Smooth muscle cell (in vitro differentiated cells): ENCODE measurements at regions not wholly inside any gene's neighbourhood (a gene's known extent, or its start where the extent isn't known, plus 50 kb on each side); places are given as distances from the start of the nearest gene placed in this dataset.

Experiments used
- DNase-seq: peaks from one replicate; lab custom pipeline; 2025; ENCODE audit not compliant: unreplicated experiment; lab: John Stamatoyannopoulos, UW
- H2AFZ ChIP-seq: fragments of 200-600 bp; sonication (generic); 2 replicates; pipeline ENCODE4 v1.6.0; 2016; ENCODE audit warnings: antibody characterized with exemption, low read depth, mild to moderate bottlenecking
- H3F3A ChIP-seq: fragments of 200-600 bp; sonication (generic); 2 replicates; pipeline ENCODE4 v1.6.0; 2017; ENCODE audit warnings: antibody characterized with exemption, low read depth
- H3K27ac ChIP-seq: fragments of 200-600 bp; sonication (generic); 2 replicates; pipeline ENCODE4 v1.5.1; 2016; ENCODE audit warnings: low read depth, mild to moderate bottlenecking
- H3K27me3 ChIP-seq: fragments of 200-600 bp; sonication (generic); 2 replicates; pipeline ENCODE4 v1.6.1; 2016; ENCODE audit warnings: low read depth, mild to moderate bottlenecking
- H3K36me3 ChIP-seq: fragments of 200-600 bp; sonication (generic); 2 replicates; pipeline ENCODE4 v1.5.1; 2016; ENCODE audit warnings: low read depth
- H3K4me1 ChIP-seq: fragments of 200-600 bp; sonication (generic); 2 replicates; pipeline ENCODE4 v1.5.1; 2016; ENCODE audit warnings: low read depth
- H3K4me2 ChIP-seq: fragments of 200-600 bp; sonication (generic); 2 replicates; pipeline ENCODE4 v1.6.0; 2016; ENCODE audit warnings: mild to moderate bottlenecking
- H3K4me3 ChIP-seq: fragments of 200-600 bp; sonication (generic); 2 replicates; pipeline ENCODE4 v1.5.1; 2016; ENCODE audit warnings: mild to moderate bottlenecking
- H3K79me2 ChIP-seq: fragments of 200-600 bp; sonication (generic); 2 replicates; pipeline ENCODE4 v1.6.0; 2016; ENCODE audit warnings: low read depth, mild to moderate bottlenecking
- H3K9ac ChIP-seq: fragments of 200-600 bp; sonication (generic); 2 replicates; pipeline ENCODE4 v1.6.0; 2016; ENCODE audit warnings: low read depth
- H3K9me3 ChIP-seq: fragments of 200-600 bp; sonication (generic); replicated peaks from 2 replicates; pipeline ENCODE4 v1.5.1; 2016; ENCODE audit warnings: low read depth
- H4K20me1 ChIP-seq: fragments of 200-600 bp; sonication (generic); 2 replicates; pipeline ENCODE4 v1.6.0; 2016; ENCODE audit warnings: low read depth
- WGBS: methylation state at CpG from one replicate; pipeline ENCODE4 v1.1.7; 2016; ENCODE audit warnings: low lambda C conversion rate; 5-methylcytosine and 5-hydroxymethylcytosine counted together
- TF ChIP-seq, protein P1 (sequence below): fragments of 200-600 bp; sonication (generic); IDR thresholded peaks from 2 replicates; pipeline ENCODE4 v1.5.1; 2017; ENCODE audit warnings: borderline replicate concordance, mild to moderate bottlenecking, antibody characterized with exemption; ENCODE audit not compliant: insufficient read depth, poor library complexity, severe bottlenecking

DNA sequence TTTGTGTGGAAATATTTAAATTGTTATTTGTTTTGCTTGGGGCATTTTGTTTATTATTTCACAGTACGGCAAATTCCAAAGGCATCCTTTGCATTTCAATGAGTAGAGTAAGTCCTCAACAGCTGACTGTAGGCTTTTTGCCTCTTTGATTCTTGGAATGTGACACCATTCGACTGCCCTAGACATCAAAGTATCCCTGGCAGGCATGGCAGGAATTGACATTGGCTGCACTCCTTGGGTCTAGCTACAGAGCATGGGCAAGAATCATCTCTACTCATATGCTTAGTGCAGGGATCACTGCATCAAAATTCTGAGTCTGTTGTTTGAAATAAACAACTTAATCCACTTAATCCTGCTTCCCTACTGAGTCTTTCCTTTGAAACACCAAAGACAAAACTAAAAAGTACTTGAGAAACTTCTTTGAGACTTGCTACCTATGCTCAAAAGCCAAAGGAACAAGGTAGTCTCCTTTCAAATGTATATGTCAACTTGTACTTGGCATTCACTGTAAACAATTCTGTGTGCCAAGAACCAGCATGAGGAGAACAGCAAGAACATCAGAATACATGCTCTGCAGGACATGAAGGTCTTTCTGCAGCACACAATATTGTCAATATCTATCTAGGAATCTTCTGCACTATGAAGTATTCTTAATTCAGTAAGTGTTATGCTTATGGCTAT is 1569.0 kb upstream of the FLRT2 start:
- Histone ChIP-seq H3K4me3 (no peak overlapping the region), H2AFZ (no peak overlapping the region), H3K36me3 (no peaks in the 10 kb centered on the region), H3K9ac (no peak overlapping the region), H3F3A (no peaks in the 10 kb centered on the region), H4K20me1 (no peaks in the 10 kb centered on the region), H3K79me2 (no peaks in the 10 kb centered on the region), H3K4me1 (no peaks in the 10 kb centered on the region), H3K9me3 (no peaks in the 10 kb centered on the region), H3K27ac (no peak overlapping the region), H3K4me2 (no peak overlapping the region), H3K27me3 (no peaks in the 10 kb centered on the region)
- TF ChIP-seq, protein P1, sequence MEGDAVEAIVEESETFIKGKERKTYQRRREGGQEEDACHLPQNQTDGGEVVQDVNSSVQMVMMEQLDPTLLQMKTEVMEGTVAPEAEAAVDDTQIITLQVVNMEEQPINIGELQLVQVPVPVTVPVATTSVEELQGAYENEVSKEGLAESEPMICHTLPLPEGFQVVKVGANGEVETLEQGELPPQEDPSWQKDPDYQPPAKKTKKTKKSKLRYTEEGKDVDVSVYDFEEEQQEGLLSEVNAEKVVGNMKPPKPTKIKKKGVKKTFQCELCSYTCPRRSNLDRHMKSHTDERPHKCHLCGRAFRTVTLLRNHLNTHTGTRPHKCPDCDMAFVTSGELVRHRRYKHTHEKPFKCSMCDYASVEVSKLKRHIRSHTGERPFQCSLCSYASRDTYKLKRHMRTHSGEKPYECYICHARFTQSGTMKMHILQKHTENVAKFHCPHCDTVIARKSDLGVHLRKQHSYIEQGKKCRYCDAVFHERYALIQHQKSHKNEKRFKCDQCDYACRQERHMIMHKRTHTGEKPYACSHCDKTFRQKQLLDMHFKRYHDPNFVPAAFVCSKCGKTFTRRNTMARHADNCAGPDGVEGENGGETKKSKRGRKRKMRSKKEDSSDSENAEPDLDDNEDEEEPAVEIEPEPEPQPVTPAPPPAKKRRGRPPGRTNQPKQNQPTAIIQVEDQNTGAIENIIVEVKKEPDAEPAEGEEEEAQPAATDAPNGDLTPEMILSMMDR = no peak
- DNase-seq = no peak
- 28% methylated on average over 2 of the region's 2 CpGs for WGBS

DNA sequence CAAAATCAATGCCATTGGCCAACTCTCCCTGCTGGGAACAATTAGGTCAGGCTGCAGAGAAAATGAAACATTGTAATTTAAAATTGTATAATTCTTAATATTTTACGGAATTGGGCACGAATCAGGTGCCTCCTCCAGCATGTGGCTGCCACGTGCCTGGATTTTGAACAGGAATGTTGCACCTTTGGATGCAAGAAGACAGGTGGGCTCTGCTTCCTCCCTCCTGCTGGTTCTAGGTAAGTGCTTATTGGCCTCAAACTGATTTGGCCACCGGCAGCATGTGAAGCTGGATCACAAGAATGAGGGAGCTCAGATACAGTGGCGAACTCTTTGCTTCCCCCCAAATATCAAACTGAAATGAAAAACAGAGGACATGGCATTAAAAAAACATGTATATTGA is 1559.9 kb upstream of the FLRT2 start:
- Histone ChIP-seq H3K4me2 (no peak overlapping the region), H3K79me2 (no peaks in the 10 kb centered on the region), H3K4me3 (no peak overlapping the region), H3F3A (no peaks in the 10 kb centered on the region), H3K36me3 (no peaks in the 10 kb centered on the region), H3K27me3 (no peaks in the 10 kb centered on the region), H3K9ac (no peak overlapping the region), H2AFZ (no peak overlapping the region), H4K20me1 (no peaks in the 10 kb centered on the region), H3K4me1 (no peaks in the 10 kb centered on the region), H3K9me3 (no peaks in the 10 kb centered on the region), H3K27ac (no peak overlapping the region)
- DNase-seq = no peak
- TF ChIP-seq, protein P1 = no peak
- WGBS = 96% methylated on average over 5 of the region's 5 CpGs

DNA sequence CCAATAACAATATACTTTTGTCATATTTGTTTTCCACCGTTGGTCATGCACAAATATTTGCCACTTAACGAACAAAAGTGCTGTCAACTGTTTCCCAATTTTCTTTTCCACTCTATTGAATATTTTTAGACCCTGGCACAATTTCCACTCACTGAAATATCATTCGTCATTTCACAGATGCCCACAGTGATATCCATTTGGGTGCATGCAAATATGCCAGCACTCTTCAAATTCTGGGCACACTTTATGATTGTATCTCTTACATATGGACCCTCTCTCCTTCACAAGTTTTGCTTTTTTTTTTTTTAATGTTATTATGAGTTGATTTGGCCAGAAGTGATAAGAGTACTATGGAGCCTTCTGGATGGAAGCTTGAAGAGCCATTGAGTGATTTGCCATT is 1557.3 kb upstream of the FLRT2 start:
- Histone ChIP-seq H3K9me3 (no peaks in the 10 kb centered on the region), H2AFZ (no peak overlapping the region), H3K27ac (no peak overlapping the region), H3K9ac (no peak overlapping the region), H3F3A (no peaks in the 10 kb centered on the region), H3K4me1 (no peaks in the 10 kb centered on the region), H3K4me2 (no peak overlapping the region), H3K4me3 (no peak overlapping the region), H3K36me3 (no peaks in the 10 kb centered on the region), H4K20me1 (no peaks in the 10 kb centered on the region), H3K79me2 (no peaks in the 10 kb centered on the region), H3K27me3 (no peaks in the 10 kb centered on the region)
- 95% methylated on average over 3 of the region's 3 CpGs for WGBS
- DNase-seq = no peak
- TF ChIP-seq, protein P1 = no peak

DNA sequence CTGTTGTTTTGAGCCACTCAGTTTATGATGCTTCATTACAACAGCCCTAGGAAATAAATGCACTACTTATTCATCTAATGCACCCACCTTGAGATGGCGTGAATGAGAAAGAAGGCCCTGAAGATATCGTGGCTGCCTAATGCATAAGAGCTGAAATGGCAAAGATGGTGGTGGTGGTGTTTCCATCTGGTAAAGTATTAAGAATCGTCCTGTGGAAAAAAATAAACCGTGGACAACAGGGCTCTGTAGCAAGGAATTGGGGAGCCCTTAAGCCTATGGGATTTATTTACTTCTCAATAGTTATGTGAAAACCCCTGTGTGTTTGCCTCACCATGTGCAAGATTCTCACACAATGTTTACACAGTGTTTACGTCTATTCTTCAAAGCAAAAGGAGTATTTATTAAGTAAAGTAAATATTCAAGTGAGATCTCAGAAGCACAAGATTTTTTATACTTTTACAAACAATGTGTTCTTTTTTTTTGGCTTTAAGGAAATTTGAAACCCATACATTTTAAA is 1555.2 kb upstream of the FLRT2 start:
- Histone ChIP-seq H2AFZ (no peak overlapping the region), H3K27me3 (no peaks in the 10 kb centered on the region), H3K27ac (no peak overlapping the region), H4K20me1 (no peaks in the 10 kb centered on the region), H3K4me1 (no peaks in the 10 kb centered on the region), H3K4me3 (no peak overlapping the region), H3K9me3 (no peaks in the 10 kb centered on the region), H3F3A (no peaks in the 10 kb centered on the region), H3K36me3 (no peaks in the 10 kb centered on the region), H3K4me2 (no peak overlapping the region), H3K9ac (no peak overlapping the region), H3K79me2 (no peaks in the 10 kb centered on the region)
- 84% methylated on average over 5 of the region's 5 CpGs for WGBS
- DNase-seq = no peak
- TF ChIP-seq, protein P1 = no peak
